ENCODE measurements at regions not wholly inside any gene's neighbourhood (a gene's known extent, or its start where the extent isn't known, plus 50 kb on each side); places are given as distances from the start of the nearest gene placed in this dataset.

DNA sequence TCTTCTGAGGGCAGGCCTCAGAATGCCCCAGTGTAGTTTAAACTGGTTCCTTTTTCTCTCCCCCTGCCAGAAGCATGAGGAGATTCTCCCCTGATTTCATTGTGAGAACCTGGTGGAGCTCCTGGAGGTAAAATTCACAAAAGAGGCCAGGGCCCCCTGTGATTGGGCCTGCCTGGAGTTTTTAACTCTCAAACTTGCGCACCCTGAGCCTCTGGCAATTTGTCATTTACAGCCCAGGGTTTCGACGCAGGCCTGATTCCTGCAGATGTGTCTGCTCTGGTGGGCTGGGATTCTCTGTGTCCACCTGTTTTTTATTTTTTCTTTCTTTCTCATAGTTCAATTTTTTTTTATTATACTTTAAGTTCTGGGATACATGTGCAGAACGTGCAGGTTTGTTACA lies 157.9 kb downstream of the ASB1 start:
- no peak for DNase-seq

DNA sequence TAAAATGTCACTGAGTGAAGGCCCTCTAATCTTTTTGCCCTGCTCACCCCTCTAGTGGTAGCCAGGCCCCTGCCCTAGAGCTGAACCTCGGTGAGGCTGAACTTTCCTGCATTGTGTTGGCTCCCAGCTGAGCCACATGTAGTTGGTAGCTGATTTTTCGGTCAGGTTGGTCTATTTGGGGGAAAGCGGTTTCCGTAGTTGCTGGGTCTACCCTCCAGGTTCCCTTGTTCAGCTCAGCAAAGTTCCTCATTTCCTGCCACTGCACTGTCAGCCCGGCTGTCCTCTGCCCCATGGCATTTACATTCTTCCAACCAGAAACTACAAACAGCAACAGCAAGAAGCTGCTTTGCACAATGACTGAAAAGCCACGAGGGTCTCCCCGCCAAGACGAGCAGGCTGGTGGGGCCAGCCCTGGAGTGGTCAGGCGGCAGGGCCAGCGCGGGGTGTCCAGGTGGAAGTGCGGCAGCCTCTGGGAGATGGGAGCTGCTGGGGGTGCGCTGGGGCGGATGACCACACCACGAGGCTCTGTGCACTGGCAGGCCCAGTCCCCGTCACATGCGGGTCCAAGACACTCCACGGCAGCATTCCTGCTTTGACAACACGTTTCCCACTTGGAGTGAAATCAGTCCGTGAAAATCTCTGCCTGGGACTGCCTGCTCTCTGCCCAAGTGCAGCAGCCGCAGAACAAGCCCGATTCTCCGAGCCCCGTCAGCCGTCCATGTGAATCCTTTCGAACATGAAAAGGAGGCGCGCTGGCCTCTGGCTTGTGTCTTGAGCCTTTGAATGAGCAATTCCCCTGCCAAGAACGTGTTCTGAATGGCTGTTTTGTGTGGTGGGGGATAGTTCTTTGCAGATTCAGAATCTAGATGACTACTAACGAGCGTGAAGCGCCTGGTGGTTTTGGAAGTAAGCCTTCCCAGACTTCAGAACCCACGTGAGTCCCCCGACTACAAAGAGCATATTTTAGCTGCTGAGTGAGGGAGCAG lies 159.4 kb downstream of the ASB1 start:
- no peak for DNase-seq

DNA sequence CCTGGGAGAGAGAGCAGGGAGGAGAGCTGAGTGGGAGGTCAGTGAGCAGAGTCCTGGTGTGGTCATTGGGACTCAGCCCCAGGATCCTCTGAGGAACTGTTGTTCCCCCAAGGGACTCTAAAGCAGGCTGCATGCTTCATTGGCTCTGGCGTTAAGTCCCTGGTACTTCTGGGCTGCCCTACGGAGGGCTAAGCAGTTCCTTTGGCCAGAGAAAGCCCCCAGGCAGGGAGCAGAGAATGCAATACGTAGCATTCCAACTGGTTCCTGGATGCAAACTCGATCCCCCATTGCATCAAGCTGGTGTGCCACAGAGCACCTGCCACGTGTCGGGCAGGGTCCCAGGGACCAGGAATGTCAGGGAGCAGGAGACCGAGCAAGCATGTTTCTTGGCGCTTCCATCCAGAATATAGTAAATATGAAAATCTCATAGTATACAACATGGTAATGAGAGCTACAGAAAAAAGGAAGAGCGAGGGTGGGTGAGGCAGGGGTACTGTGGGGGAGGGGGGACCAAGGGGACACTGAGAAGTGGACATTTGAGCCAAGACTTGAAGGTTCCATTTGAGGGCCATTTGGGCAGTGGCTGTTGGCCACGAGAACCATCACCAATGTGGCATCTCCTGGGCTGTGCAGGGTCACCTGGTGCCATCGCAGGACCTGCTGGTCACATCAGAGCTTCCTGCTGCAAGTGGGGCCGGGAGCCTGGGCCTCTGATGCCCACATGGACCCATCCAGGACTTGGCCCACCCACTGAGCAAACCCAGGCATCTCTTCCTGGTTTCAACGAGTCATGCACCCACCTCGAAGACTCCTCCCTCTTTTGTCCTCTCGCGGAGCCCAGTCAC lies 160.4 kb downstream of the ASB1 start:
- DNase-seq = no peak

DNA sequence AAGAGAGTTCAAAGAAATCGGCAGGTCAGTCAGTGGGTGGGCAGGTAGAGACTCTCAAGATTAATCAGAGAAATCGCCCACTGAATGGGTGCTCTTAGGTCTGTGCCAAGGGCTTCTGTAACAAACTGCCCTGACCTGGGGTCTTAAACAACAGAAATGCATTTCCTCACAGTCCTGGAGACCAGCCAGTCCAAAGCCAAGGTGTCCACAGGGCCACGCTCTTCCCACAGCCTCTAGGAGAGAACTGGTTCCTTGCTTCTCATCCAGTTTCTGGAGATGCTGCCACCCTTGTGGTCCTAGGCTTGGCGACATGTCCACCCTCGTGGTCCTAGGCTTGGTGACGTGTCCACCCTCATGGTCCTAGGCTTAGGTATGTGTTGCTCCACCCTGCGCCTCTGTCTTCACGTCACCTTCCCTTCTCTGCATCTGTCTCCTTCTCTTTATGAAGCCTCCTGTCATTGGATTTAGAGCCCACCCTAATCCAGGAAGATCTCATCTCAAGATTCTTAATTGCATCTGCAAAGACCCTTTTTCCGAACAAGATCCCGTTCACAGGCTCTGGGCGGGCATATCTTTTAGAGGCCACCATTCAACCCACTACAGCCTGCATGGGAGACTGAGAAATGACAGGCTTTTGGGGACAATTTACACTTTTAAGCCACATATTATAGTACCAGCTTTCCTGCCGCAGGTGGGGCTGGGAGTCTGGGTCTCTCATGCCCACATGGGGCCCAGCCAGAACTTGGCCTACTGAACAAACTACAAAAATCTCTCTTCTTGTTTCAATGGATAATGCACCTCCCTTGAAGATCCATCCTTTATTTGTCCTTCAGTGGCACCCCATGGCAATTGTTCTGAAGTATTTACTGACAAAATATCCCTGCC lies 161.3 kb downstream of the ASB1 start:
- no peak for DNase-seq

DNA sequence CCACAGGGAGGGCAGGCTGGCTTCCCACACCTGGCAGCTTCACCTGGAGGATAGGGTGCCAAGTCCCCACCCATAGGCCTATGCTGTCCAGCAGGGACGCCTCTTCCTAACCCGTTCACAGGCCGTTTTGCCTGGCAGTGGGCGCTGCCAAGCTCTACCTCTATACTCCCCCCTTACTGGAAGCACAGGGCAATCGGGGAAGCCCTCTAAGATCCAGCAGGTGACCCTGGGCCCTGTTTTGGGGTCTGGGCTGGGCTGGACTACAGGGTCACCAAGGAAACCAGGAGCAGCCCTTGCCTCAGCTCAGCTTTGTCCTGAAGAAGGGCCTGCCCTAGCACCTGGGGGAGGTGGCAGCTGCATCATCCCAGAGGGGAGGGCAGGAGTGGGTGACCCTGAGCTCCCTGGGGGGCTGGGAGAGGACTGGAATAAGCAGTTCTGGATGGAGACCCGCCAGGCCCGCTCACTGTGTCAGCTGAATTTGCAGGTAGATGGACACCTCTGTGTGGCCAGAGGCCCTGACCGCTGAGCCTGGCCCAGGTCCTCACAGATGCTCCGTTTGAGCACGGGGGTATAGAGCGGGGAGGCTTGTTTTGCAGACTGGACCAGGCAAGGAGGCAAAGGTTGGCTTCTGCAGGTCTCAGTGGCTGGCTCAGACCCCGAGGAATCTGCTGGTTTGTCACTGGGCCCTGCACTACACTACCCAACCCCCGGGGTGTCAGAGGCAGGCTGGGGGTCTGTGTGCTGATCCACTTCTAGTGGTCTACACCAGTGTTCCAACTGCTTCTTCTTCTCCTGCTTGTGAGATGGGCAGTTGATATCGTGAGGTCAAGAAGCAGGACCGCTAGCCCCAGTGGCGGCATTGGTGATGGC lies 163.1 kb downstream of the ASB1 start:
- no peak for DNase-seq

DNA sequence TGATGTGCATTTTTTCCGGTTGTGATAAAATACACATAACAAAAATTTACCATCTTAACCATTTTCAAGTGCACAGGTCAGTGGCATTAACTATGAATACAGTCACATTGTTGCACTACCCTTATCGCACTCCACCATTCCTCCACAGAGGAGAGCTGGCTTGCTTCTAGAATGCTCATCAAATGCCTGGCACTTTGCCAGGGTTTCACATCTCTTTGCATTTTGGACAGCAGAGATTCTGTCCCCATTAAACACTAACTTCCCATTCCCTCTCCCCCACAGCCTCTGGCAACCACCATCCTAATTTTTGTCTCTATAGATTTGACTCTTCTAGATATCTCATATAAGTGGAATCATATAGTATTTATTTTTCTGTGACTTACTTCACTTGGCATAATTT lies 165.0 kb downstream of the ASB1 start:
- DNase-seq = no peak

DNA sequence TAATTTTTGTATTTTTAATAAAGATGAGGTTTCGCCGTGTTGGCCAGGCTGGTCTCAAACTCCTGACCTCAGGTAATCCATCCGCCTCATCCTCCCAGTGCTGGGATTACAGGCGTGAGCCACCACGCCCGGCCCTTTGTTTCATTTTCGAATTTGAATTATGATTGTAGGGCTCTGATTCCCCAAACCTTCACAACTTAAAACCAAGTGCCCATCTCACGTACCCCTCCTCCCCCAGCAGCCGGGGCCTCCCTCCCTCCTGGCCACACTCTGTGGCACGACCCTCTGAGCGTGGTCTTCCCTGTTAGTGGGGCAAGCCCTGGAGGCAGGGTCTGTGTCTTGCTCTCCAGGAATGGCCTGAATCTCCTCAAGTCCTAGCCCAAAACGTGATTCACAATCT lies 166.5 kb downstream of the ASB1 start:
- no peak for DNase-seq

DNA sequence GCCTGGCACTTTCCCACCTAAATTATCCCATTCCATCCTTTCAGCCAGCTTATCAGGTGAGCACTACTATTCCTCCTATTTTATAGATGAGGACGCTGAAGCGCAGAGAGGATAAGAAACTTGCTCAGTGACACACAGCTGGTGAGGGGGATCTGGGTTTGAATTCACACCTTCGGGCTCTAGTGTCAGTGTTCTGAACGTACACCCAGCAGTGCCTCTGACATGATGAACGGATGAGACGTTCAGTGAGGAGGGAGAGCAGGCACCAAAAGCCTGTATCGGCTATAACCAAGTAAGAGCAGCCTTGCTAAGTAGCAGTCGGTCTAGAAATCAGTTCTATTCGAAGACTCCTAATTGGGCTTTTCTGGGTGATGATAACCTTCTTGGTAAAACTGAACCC lies 167.0 kb downstream of the ASB1 start:
- no peak for DNase-seq

DNA sequence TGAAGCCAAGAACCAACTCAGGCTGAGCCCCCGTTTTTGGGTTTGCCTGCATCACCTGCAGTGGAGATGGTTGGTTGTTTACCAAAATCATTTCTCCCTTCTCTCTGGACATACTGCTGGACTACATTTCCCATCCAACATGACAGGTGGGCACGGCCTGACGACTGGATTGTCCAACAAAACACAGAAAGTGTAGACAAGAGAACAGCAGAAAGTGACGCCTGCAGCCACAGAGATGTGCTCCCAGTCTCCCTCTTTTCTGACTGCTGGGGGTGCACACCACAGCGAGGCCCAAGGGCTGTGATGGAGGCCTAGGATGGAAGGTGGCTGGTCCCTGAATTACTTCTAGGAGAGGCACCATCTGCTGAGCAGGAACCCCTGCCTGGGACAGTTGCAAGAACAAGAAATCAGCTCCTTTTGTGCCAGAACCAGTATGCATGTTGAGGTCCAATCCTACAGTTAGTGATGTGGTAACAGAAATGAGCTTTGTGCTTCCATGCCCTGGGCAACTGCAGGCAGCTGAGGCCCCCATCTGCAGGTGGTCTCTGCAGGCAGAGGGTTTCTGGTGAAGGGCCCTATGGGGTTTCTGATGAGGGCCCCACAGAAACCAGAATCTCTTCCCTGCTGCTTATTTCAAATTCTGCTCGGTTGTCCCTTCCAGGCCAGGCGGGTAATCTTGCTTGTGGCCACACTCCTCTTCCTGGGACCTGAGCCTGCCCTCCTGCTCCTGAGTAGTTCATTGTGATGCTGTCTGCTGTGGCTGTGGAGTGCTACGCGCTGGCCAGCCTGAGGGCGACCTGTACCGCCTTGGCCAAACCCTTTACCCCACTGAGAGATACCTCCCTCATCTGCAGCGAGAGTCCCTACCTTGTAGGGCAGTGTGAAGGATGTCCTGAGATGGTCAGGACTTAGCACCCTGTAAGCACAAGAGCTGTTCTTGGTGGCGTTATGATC lies 168.3 kb downstream of the ASB1 start:
- DNase-seq = no peak

DNA sequence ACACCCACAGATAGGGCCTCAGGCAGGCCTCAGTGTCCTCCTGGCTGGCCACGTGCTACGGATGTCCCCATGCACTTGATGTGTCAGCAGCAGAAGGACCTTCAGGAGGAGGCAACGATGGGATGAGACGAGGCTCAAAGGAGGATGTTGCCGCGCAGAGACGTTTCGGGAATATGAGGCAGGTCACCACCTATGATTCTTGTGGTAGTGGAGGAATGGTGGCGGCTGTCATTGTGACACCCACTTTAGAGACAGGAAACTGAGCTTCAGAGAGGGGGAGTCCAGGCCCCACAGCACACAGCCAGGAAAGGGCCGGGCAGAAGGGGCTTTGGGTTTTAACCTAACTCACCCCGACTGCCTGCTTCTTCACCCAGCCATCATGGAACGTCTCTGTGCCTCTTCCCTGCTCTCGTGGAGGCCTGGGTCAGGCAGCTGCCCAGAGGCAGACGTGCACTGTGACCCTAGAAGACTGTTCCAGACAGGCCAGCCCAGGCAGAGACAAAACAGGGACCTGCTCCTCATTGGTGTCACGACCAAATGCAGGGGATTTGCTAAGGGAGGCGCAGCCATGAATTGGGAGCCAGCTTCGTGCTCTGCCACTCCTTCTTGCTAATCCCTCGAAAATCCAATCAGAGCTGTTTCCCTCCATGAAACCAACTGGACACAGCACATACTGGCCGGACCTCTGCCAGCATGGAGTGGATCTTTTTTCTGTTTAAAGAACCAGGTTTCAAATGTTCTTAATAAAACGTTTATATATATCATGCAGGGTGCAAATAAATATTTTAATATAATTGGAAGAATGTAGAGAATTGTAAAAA lies 169.2 kb downstream of the ASB1 start:
- no peak for DNase-seq

DNA sequence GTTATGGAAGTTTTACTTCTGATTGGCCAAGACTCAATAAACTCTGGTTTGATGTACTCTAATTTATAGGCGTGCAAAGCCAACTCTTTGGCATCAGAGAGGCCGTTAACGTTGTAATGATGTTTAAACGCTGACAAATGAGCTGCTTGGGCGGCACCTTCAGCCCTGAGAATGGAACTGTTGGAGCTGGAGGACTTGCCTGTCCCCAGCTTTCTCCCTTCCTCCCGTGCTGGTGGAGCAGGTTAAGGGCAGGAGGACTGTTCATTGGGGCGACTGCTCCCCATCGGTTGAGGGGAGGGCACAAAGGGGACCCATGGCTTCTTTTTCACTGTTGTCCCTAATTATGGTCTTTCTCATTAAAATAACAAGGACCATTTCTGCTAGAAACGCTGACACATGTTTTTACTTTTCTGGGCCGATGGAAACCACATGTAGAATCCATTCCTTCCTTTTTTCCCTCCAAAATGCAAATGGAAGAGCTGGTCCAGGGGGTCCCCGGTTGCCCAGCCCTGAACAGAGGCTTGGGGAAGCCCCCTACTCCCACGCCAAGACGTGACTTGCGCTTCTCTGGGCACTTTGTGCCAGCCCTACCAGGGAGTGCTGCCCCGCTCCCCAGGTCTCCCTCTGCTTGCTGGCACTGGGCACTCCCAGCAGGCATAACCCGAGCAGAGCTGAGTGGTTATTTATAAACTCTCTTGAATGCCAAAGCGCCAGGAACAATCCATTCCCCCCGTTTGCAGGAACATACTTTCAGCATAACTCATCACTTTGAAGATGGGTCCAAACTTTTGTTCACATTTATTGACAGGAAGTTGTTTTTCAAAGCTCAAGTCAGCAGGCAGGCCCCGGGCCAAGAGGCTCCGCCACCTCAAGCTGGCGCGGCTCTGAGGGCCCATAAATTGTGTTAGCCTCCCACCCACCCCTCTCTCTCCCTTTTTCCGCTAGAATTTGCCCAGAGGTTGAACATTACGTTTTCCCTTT lies 170.1 kb downstream of the ASB1 start:
- DNase-seq = no peak

DNA sequence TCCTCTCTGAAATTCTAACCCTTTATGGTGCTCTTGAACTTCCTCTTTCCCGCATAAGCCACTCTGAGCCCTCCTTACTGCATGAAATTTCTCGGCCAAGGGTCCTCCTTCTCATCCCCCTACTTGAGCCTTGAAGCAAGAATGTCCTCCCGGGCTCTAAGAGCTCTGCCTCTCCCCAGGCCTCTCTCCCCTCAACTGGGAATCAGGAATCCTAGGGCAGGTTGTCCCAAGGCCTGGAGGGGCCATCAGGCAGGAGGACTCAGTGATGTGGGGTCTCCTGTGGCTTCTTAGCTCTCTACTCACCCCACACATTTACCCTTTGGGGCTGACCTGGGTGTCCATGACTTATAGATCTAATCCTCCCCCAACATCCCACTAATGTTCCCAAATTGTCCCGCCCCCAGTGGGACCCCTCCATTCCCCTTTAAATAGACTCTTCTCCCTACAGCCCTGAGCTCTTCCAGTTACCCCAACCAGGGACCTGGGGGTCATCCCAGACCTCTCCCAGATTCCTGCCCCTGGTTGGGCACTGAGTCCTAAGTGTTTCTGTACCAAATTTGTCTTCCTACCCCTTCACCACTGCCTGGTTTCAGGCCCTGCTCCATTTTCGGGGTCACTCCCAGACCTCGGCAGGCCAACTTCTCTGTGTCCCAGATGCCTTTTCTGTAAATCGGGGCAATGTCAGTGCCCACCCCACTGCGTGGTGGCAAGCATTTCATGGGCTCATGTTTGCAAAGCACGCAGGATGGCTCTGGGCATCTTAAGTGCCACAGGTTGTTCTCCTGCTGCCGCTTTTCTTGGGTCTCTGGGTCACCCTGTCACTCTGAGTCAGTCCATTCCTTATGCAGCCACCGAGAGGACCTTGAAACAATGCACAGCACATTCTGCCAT lies 171.2 kb downstream of the ASB1 start:
- DNase-seq = no peak

DNA sequence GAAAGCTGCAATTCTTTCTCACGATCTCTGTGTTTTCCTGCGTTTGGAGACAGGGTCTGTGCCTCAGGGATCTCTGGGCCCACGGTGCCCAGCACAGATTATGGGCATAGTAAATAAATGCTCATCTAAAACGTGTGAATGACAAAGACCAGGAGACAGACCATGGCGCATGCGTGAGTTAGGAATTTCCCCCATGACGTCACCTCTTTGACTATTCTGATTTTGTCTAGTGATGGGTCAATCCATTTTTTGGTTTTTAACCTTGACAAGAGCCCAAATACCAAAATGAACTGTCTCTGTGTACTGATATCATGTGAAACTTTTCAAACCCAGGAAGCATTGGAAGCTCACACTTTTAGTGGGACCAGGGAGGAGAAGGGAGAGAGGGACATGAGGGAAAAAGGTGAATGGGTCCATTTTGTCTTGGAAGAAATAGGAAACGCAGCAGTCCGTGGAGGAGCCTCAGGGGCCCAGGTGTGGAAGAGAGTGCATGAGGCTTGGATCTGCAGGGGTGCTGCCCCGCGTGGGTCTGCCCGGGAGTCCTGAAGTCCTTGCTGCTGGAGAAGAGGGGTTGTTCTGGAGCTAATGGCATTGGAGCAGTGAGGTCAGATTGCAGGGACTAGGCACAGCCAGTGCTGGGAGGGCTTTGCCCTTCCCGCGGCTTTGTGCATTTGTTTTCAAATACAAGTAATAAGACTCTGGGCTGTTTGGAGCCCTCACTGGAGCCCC lies 172.2 kb downstream of the ASB1 start:
- no peak for DNase-seq

DNA sequence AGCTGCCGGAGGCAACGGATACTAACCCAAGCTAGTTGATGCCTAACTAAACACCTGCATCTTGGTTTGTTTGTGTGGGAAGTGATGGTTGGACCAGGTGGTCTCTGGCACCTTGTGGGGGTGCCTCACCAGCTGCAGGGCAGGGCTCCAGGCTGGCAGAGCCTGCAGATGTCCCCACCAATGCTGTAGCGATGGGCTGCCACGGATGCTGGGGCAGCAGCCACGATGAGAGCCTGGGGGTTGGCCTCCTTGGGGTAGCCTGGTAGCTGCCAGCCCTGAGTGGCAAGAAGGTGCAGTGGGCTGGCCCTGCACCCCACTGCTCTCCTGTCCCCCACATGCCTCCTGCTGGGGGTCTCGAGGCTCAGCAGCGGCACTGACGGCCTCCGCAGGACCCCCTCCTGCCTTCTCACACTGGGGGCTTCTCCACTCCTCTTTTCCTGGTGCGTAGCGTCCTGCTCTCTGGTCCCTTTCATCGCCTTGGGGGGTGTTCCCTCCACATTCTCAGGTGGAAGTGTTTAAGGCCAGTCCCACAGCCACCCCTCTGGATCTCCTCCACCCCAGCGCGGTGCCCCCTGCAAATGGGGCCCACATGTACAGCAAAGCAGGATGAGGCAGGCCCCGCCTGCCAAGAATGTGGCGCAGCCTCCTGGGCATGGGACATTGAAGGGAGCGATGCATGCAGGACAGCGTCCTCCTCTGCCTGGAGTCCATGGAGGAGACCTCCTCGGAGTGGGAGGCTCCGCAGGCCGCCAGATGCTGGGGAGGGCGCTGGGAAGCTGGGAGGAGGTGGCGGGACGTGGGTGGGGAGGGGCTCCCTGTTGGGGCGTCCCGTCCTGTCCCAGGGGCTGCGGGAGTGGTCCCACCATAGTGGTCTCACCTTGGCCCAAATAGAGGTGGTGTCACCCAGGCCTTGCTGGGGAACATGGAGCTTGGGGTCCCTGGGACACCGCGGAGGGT lies 173.1 kb downstream of the ASB1 start:
- no peak for DNase-seq
